ENCODE measurements at regions not wholly inside any gene's neighbourhood (a gene's known extent, or its start where the extent isn't known, plus 50 kb on each side); places are given as distances from the start of the nearest gene placed in this dataset.

DNA sequence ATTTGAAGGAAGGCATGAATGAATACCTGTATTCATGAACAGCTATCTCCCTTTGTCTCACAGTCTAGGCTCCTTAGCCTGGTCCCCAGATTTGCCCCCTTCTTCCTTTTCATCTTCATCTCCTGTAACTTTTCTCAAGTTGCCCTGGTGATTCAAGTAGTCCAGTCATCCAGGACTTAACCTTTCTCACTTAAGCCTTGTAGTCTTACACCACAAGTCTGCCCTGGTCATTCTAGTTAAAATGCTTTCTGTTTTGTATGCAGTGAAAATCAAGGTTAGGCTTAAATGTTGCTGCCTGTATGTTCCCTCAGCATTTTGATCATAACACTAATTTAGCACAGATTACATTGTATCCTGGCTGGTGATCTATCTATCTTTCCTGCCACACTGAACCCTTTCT lies 58.5 kb upstream of the SLC7A11 start:
- Histone ChIP-seq H3K4me3 (no peak overlapping the region), H3K9me3 (replicated peaks in 1 of 11) (no peaks in the 10 kb centered on the region), H3K27ac (no peak overlapping the region), H3K4me2 (no peak overlapping the region), H3K36me3 (no peaks in the 10 kb centered on the region), H3K27me3 (no peaks in the 10 kb centered on the region), H4K20me1 (no peaks in the 10 kb centered on the region), H3K4me1 (peaks cover 0 to 14% (median 0%) of the 10 kb centered on the region in 10 experiments; a peak in 4 of 20 replicates), H3K9ac (no peak overlapping the region)
- no peak for TF ChIP-seq Cebpa-rat (IDR thresholded peaks at IDR 0.05)

DNA sequence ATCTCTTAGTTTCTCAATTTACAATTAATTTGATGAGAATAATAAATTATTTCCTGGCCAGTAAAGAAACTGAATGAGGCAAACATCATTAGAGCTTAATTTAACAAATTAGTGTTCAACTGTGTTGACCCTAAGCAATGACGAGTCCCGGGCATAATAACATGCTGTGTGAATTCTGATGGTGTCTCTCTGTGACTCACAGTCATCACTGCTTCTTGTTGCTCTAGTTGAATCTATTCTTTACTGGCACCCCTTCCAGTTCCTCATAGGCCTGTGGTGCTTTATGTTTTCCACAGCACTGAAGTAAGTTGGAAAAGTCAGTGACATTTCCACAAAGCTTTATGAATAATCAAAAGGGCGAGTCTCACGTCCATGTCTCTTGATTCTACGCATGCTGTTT lies 57.7 kb upstream of the SLC7A11 start:
- Histone ChIP-seq H3K27ac (no peak overlapping the region), H3K4me2 (no peak overlapping the region), H3K9me3 (replicated peaks in 1 of 11) (no peaks in the 10 kb centered on the region), H3K36me3 (no peaks in the 10 kb centered on the region), H4K20me1 (no peaks in the 10 kb centered on the region), H3K4me3 (no peak overlapping the region), H3K27me3 (no peaks in the 10 kb centered on the region), H3K9ac (no peak overlapping the region), H3K4me1 (peaks cover 0 to 8% (median 0%) of the 10 kb centered on the region in 10 experiments; a peak in 2 of 20 replicates)
- no peak for TF ChIP-seq Cebpa-rat (IDR thresholded peaks at IDR 0.05)

DNA sequence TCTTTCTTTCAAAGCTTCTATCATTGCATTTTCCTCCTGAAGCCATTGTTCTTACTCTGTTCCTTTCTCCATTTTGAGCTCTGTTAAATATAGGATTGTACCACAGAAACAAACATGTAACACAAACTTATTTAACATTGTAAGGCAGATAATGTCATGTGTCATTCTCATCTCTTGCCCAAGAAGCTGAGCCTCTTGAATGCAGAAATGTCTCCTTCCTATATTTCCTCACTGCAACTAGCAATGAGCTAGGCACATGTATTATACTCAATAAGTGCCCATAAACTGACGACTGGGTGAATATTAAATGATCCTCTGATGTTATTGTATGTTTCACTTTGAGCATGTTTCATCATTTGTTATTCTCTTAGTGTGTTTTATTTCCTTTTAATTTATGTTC lies 56.7 kb upstream of the SLC7A11 start:
- no peak overlapping the region for H3K4me3 ChIP-seq
- H3K4me1 ChIP-seq, result no peaks in the 10 kb centered on the region
- H3K9ac ChIP-seq, result no peak overlapping the region
- H4K20me1 ChIP-seq, result no peaks in the 10 kb centered on the region
- H3K36me3 ChIP-seq, result no peaks in the 10 kb centered on the region
- no peaks in the 10 kb centered on the region for H3K9me3 ChIP-seq (replicated peaks in 1 of 11)
- no peak for TF ChIP-seq Cebpa-rat (IDR thresholded peaks at IDR 0.05)
- no peaks in the 10 kb centered on the region for H3K27me3 ChIP-seq
- H3K4me2 ChIP-seq, result no peak overlapping the region
- no peak overlapping the region for H3K27ac ChIP-seq

DNA sequence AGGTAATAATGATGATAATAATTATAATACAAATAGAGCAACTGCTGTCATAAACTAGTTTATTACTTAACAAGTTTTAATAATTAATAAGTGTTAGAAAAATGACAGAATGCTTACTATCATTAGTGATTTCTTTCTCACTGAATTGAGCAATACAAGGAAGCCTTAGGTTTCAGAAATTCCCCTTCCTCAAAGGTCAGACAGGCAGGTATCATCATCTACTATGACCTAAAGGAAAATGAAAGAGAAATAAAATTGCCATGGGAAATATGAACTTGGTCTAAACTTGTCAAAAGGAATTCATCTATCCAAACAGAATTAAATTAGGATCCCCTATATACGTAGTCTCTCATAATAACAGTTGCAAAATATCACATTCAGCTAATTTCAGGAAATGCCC lies 56.3 kb upstream of the SLC7A11 start:
- Histone ChIP-seq H3K27ac (no peak overlapping the region), H3K4me2 (no peak overlapping the region), H4K20me1 (no peaks in the 10 kb centered on the region), H3K9ac (no peak overlapping the region), H3K9me3 (replicated peaks in 1 of 11) (no peaks in the 10 kb centered on the region), H3K36me3 (no peaks in the 10 kb centered on the region), H3K4me1 (no peaks in the 10 kb centered on the region), H3K27me3 (no peaks in the 10 kb centered on the region), H3K4me3 (no peak overlapping the region)
- TF ChIP-seq Cebpa-rat (IDR thresholded peaks at IDR 0.05), result no peak

DNA sequence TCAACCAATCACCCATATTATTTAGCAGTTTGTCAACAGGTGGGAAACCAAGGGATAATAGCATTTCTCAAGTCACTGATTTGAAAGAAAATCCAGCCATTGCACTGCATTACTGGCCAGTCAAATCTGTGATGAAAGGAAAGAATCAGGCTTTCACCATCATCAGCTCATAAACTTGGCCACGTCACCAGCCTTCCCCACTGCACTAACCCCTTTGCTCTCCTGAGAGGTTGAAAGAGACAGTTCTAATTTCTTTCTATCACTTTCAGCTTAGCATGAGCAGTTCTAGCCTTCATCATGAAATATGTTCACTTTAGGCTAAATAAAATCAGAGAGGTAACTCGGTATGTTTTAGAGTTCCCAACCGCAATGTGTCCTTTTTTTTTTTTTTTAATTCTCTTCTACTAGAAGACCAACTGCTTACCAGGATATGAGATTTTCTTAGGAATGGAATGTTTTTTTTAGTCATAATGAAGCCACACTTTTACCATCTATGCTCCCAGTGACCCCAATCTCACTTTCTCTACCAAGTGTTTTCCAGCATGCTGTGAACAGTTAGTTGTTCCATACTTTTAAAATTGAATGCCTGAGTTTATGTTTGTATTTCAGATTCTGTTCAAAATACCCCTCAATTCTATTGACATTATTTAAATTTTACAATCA lies 55.7 kb upstream of the SLC7A11 start:
- TF ChIP-seq Cebpa-rat (IDR thresholded peaks at IDR 0.05), result no peak
- H3K9ac ChIP-seq, result no peak overlapping the region
- H3K36me3 ChIP-seq, result no peaks in the 10 kb centered on the region
- H3K27ac ChIP-seq, result no peak overlapping the region
- H3K4me2 ChIP-seq, result no peak overlapping the region
- no peaks in the 10 kb centered on the region for H3K27me3 ChIP-seq
- no peaks in the 10 kb centered on the region for H4K20me1 ChIP-seq
- no peak overlapping the region for H3K4me3 ChIP-seq
- H3K4me1 ChIP-seq, result no peaks in the 10 kb centered on the region
- H3K9me3 ChIP-seq (replicated peaks in 1 of 11), result no peaks in the 10 kb centered on the region

DNA sequence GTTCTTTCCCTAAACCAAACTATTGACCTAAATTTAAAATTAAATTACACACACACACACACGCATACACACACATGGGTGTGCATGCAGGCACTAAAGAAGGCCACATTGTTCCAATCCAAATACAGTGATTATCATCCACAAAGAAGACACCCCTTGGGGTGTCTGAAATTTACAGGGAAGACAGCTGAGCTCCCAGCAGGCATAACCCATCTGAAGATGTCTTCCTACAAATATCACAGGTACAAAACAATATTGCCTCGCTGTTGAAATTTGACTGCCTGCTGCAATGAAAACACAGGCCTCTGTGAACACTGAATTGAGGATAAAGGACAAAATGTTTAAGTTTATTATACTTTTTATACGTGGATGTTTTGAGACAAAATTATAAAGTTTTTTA lies 50.2 kb upstream of the SLC7A11 start:
- Histone ChIP-seq H3K4me1 (no peaks in the 10 kb centered on the region), H3K27ac (no peak overlapping the region), H3K4me2 (no peak overlapping the region), H3K36me3 (no peaks in the 10 kb centered on the region), H3K27me3 (no peaks in the 10 kb centered on the region), H3K9ac (no peak overlapping the region), H3K9me3 (replicated peaks in 1 of 11) (no peaks in the 10 kb centered on the region), H3K4me3 (no peak overlapping the region), H4K20me1 (no peaks in the 10 kb centered on the region)
- no peak for TF ChIP-seq Cebpa-rat (IDR thresholded peaks at IDR 0.05)
